ENCODE measurements at regions not wholly inside any gene's neighbourhood (a gene's known extent, or its start where the extent isn't known, plus 50 kb on each side); places are given as distances from the start of the nearest gene placed in this dataset.

DNA sequence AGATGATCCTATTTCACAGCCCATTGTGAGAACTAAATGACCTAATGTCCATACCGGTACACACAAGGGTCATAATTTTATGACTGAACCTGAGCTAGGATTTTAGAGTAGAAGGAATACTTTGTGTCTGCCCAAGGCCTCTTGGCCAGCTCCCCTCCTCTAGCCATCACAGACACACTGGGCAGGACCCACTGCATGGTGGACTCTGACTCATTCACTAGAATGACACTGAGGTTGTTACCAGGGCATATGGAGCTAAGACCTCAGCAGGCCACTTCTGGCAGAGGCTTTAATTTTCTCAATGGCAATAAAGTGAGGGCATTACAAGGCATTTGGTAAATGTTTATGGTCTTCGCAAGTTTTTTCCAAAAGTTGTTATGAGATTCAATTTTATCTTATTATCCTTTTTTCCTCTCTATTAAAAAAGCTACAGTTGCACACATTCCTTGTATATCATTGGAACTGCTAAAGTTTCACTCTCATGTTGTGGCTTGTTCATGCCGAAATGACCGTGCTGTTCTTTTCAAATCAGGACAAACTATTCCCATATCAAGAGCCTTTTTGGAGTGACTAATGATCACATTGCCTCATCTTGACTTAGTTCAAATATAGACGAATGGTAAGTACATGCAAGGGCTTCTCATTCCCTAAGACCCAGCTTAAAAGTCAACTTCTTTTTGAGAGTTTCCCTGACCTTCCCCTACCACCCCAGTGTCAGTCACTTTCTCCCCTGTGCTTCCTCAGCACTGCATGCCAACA, 595.7 kb downstream of the ACTL7B start:
- TF ChIP-seq, protein P1, sequence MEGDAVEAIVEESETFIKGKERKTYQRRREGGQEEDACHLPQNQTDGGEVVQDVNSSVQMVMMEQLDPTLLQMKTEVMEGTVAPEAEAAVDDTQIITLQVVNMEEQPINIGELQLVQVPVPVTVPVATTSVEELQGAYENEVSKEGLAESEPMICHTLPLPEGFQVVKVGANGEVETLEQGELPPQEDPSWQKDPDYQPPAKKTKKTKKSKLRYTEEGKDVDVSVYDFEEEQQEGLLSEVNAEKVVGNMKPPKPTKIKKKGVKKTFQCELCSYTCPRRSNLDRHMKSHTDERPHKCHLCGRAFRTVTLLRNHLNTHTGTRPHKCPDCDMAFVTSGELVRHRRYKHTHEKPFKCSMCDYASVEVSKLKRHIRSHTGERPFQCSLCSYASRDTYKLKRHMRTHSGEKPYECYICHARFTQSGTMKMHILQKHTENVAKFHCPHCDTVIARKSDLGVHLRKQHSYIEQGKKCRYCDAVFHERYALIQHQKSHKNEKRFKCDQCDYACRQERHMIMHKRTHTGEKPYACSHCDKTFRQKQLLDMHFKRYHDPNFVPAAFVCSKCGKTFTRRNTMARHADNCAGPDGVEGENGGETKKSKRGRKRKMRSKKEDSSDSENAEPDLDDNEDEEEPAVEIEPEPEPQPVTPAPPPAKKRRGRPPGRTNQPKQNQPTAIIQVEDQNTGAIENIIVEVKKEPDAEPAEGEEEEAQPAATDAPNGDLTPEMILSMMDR (conservative IDR thresholded peaks at IDR 0.05; ENCODE audit: low read depth, low read length), result no peak
- no peak for TF ChIP-seq EZH2phosphoT487 (IDR thresholded peaks at IDR 0.05; ENCODE audit: borderline replicate concordance, low read length)
